GM18858 (cell line): ENCODE measurements at regions not wholly inside any gene's neighbourhood (a gene's known extent, or its start where the extent isn't known, plus 50 kb on each side); places are given as distances from the start of the nearest gene placed in this dataset.
"Not testable (repeated sequence)": the region's sequence is repeated elsewhere in the genome, so short reads cannot be mapped to it uniquely, and the experiment has no call there.

Experiments used
- ATAC-seq: cut with Tn5 transposase; IDR thresholded peaks from one replicate; pipeline ENCODE4 v1.9.1; 2021; ENCODE audit not compliant: unreplicated experiment

DNA sequence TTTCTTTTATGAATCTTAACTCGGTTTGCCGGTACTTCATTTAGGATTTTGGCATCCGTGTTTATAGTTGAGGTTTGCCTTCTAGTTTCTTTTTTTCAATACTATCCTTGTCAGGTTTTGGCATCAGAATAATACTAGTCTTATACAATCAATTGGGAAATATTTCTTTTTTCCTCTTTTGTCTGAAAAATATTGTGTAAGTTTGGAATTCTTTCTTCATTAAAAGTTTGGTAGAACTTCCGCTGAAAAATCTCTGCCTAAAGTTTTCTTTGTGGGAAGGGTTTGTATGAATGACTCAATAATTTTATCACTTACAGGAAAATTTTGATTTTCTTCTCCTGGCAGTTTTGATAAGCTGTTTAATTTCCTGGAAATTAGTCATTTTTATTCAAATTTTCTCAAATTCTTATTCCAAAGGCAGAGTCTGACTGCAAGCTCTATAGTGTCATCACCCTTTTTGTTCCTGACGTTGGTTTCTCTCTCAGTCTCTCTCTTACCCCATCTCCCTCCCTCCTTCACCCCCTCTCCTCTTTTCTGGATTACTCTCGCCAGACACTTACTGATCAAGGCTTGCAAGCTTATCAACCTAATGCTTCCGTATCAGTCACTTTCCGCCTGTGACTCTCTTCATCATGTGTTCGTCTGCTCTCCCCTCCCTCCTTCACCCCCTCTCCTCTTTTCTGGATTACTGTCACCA is 555.7 kb downstream of the TBC1D22A start:
- ATAC-seq = no peak

DNA sequence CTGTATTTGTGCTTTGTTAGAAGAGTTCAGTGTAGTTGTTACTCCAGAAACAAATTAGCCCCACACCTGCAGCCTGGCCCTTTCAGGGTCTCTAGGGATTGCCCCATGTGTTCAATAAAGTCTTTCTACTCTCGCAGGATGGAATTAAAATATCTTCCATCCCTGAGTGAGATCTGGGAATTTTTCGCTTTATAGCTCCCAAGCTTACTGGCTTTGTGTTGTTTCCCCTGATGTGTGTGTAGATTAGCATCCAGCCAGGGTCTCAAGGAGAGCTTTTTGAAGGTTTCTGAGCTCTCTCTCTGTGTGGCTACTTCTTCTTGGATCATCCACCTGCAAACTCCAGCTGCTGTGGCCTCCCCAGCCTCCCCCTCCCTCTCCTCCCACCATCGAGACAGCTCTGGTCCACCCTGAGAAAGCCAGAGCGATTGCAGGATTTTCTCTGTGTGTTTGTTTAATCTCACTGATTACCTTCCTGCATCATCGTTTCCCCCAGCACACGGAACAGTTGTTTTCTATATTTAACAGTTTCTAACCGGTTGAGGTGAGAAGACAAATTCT is 553.5 kb downstream of the TBC1D22A start:
- ATAC-seq = no peak

DNA sequence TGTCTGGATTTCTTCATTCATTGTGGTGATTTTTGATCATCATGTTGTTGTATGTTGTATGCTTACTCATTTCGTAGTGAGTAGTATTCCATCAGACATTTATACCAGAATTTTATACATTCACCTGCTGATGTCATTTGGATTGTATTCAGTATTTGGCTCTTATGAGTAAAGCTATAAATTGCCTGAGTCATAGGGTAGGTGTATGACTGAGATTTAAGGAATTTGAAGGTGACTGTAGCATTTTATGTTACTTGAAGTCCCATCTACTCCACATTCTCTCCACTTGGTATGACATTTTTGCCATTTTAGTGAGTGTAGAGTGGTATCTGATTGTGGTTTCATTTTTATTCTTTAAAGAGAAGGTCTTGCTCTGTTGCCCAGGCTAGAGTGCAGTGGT is 548.2 kb downstream of the TBC1D22A start:
- no peak for ATAC-seq

DNA sequence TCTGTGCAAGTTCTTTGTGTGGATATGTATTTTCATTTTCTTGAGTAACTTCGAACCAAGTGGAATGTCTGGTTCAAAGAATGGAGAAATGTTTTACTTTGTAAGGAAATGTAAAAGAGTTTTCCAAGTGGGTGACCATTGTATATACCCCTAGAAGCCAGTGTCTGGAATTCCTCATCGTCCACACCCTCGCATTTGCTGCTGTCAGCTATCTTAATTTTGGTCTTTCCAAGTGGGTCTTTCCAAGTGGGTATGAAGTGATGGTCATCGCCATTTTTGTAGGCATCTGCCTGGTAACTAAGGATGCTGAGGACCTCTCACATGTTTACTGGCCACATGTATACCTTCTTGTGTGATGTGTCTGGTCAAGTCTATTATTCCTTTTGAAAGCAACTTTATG is 547.5 kb downstream of the TBC1D22A start:
- ATAC-seq = no peak

DNA sequence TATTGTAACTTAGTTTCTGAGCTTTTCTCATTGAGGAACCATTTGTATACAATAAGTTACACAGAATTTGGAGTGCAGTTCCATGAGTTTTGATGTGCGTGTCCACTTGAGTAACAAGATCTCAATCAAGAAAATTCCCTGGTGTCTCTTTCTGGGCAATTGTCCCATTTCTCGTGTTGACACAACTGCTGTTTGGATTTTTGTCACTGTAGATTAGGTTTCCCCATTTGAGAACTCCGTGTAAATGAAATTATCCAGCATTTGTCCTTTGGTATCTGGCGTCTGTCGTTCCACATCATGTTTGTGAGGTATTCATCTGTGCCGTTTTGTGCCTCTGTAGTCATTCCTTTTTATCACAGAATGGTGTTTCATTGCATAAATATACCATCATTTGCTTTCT is 547.0 kb downstream of the TBC1D22A start:
- ATAC-seq = no peak

DNA sequence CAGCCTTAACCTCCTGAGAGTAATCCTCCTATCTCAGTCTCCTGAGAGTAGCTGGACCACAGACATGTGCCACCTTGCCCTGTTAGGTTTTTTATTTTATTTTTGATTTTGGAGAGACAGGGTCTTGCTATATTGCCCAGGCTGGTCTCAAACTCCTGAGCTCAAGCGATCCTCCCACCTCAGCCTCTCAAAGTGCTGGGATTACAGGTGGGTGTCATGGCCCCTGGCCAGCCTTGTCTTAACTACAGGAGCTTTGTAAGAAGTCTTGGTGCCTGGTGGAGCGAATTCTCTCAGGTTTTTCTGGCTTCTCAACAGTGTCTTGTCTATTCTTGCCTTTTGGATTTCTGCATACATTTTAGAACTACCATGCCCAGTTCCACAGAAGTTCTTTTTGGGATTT is 546.4 kb downstream of the TBC1D22A start:
- no peak for ATAC-seq

DNA sequence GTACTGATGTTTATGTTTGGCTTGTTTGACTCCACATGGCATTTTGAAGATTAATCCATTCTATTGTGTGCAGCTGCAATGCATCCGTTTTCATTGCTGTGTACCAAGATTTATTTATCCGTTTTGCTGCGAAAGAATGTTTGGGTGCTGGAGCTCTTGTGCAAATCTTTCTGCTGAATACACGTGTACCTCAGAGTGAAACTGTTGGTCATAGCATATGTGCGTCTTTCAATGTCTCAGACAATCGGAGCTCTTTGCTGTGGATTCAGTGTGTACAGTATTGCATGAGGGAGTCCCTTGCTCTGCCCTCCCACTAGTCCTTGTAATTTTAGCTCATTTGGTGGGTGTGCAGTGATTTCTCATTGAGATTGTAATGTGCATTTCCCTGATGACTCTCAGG is 545.4 kb downstream of the TBC1D22A start:
- no peak for ATAC-seq

DNA sequence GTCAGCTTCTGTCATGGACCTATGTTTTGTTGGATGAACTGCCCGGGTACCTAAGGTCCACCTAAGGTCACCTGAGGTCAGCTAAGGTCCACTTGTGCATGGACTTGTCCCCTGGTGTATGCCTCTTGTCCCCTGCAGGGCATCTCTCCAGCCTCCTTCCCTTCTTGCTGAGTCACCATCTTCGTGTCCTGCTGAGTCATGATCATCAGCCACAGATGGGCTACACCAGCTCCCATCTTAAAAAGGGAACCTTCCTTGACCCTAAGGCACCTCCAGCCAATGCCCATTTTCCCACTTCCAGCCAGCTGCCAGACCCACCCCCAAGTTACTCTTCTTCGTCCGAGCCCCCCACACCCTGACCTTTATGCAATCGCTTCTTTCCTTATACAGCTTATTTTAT is 544.9 kb downstream of the TBC1D22A start:
- ATAC-seq = no peak

DNA sequence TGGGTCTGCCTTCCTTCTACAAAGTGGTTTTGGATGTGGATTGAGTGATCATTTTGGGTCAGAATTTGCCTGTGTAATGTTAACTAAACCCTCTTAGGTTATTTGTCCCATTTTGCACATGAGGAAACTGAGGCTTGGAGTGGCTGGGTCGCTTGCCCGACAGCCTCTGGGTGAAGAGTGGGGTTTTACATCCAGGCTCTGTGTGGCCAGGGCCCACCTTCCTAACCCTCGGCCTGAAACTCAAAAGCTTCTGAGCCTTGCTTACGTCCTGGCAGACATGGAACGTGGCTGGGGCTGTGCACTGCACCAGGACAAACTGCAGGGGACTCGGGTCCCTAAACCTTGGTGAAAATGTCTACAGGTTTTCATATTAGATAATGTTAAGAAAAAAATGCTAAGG is 542.4 kb downstream of the TBC1D22A start:
- ATAC-seq = no peak

DNA sequence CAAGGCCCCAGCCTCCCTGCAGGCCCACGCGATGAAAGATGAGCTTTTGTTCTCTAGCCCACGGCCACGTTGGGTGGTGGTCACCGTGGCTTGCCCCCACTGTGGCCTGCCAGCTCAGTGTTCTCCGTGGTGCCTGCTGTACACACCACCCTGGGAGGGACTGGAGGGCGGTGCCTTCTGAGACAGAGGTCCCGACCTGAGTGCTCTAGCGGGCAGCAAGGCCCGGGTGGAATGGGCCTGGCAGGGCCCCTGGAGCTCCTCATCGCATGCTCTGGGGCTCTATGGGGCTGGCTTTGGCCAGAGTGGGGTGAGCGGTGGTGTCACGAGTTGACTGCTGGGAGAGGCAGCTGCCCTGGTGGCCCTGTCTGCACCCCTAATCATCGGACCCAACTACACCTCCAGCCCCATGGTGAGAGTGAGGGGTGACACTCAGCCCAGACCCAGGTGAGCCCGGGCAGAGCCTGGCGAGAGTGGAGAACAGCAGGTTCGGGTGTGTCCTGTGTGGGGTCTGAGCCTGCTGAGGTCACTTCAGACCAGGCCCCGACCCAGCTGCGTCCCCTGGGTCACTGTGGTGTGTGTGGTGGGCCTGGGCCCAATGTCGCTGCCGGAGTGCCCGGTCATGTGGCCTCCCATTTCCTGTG is 541.9 kb downstream of the TBC1D22A start:
- ATAC-seq = no peak

DNA sequence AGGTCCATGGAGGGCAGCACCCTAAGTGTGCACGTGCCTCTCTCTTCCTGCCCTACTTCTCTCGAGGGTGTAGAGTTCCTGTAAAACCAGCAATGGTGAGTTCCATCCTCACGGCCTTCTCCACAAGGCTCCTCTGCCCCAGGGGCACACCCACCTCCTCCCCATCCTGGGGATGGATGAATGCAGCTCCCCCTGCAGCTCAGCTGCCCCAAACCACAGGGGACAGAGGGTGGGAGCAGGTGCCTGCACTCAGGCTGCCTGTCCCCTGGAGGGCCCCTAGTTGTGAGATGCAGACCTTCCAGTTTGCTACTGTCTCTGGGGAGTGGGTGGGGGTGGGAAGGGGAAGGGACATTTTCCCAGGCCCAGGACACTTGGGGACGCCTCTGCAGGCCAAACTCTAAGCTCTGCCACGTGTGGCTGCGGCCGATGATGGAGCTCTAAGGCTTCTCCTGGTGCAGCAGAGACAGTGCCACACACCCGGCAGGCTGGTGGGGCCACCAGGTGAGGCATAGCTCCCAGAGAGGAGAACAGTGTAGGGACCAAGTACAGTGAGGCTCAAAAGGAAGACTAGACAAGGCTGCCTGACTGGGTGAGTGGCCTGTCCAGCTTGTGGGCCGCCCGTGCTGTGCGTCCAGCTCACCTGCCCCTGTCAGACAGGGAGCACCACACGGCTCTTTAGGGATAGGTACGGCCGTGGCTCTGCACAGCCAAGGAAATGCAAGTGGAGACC is 540.9 kb downstream of the TBC1D22A start:
- no peak for ATAC-seq

DNA sequence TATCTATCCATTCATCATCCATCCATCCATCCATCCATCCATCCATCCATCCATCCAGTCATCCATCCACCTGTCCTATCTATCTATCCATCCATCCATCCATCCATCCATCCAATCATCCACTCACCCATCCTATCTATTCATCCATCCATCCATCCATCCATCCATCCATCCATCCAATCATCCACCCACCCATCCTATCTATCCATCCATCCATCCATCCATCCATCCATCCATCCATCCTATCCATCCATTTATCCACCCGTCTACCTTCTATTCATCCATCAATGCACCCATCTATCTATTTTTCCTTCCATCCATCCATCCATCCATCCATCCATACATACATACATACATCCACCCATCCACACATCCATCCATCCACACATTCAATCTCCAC is 540.1 kb downstream of the TBC1D22A start:
- ATAC-seq = not testable (repeated sequence)

DNA sequence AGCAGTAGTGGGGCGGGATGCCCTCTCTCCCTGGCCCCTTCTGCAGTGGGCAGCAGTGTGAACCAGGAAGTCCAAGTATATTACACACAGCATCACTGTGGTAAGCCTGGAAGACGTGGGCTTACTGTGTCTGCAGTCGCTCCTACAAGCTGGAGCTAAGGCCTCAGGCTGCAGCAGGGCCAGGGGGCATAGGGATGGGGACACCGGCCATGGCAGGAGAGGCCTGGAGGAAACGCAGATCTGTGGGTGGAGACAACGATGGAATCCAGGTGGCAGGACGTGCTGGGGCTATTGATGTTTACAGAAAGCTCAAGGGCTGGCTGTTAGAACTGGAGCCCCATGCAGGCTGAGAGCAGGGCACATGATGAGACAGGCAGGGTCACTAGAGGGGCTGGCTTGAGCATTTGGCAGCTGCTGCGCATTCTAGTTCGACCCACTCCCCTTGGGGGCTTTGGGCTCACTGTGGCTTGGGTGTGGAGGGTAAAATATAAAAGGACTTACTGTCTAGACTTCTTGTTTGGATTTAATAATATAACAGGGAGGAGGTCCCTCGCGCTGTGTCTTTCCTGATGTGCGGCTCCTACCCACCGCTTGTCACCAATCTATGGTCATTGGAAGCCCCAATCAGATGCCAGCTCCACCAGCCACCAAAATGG is 539.5 kb downstream of the TBC1D22A start:
- ATAC-seq = no peak

DNA sequence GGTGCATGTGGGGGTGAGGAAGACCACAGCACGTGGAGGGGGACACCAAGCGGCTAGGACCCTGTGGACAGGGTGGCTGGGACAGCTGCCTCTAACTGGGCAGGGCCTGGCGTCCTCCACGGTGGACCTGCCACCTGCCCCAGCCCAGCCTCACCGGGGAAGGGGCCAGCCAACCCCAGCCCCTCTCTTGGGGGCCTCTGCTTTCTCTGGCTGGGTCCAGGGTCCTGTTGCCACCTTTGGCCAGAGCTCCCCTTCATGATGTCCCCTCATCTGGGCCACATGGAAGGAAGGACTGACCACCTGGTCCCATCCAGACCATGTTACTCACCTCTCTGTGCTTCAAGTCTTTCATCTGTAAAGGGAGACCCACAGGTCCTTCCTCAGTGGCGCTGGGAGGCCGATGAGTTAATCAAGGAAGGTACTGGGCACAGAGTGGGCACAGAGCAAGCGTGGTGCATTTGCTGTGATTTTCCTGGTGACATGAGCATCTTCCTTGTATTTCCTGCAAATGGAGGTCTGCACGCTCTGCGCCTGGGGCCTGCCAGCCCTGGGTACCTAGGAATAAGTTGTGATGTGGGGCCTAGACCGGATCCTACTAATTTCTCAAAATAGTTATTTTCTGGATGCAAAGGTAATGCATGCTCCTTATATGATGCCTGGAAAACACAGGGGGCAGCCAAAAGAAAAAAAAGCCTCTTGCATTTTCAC is 538.4 kb downstream of the TBC1D22A start:
- no peak for ATAC-seq

DNA sequence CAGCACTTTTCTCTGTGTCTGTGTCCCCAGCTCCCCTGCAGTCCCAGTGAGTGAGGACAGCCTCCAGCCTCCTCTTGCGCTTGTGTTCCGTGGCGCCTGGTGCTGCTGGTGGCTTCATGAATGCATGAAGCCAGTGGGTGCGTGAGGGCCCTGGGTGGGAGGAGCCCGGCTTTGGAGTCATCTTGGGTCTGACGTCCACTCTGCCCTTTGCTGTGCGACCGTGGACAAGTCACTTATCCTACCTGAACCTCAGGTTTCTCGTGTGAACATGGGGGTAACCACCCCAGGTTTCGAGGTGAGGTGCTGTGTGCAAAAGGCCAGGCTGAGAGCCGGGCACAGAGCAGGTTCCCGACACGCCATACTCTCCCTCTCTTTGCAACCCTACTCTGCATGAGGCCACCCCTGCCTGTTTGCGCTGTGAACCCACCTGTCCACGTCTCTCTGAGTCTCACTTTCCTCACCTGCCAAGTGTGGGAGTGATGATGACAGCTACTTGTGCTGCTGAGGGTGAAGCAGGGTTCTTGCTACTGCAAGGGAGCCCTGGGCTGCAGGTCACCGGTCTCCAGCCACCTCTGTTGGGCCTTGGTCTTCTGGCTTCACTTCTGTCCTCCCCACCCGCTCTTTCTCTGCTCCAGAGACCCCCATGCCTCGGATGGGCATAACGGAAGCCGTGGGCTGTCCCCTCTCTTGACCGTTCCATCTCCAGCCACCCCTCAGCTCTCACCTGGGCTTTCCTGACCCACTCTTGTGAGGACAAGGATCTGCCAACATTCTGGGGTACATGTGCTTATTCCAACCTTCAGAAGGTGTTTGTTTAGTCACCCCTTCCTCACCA is 537.6 kb downstream of the TBC1D22A start:
- no peak for ATAC-seq

DNA sequence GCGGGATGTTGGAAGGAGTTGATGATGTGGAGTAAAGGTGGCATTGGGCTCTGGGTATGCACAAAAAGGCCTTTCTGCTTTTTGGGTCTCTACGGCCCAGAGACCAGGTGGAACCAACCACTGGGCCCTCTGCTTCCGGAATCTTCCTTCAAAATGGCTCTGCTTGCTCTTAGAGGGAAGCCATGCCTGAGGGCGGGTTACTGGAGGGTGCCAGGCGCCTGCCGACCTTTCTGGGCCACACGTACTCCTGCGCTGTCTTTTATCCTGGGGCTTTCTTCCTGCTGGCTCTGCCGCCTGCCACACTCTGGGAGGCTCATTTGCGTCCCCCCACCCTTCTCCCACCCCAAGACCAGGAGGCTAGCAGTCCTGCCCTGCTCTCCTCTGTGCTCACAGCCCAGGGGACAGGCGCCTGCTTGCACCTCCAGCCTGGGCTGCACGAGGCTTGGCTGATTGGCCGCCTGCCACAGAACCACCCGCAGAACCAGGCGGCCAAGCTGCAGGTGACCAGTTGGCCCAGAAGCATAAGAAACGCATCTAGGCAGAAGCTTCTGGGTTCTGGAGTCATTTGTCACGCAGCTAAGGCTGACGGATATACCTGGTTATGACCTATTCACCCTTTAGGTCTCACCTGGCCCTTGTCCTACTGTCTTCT is 536.9 kb downstream of the TBC1D22A start:
- ATAC-seq = no peak

DNA sequence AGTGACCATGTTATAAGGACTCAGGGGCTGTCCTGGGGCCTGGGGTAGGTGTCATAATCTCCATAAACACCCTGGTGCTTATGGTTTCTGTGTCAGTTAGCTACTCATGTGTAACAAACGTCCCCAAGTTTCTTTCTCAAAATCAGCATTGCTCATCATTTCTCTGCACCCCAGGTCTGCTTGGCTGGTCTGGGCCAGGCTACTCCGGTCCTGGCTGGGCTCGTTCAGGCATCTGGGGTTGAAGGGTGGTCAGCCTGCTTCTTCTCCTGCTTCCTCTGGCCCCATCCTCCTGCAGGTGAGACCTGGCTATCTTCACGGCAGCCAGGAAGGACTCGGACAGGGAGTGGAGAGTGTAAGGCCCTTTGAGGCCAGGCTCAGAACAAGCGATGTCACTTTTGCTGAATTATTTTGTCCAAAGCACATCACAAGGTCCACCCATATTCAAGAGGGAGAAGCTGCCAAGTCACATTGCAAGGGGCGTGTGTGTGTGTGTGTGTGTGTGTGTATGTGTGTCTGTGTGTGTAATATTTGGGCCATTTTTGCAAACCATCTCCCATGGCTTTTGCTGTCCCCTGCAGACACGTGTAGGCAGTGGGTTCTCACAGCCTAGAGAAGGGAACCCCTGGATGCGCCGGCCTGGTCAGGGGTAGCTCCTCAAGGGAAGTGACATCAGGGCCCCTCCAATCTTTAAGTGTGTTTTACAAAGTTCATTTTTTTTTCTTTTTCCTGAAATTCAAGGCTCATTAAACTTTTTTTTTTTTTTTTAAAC is 535.8 kb downstream of the TBC1D22A start:
- ATAC-seq = no peak

DNA sequence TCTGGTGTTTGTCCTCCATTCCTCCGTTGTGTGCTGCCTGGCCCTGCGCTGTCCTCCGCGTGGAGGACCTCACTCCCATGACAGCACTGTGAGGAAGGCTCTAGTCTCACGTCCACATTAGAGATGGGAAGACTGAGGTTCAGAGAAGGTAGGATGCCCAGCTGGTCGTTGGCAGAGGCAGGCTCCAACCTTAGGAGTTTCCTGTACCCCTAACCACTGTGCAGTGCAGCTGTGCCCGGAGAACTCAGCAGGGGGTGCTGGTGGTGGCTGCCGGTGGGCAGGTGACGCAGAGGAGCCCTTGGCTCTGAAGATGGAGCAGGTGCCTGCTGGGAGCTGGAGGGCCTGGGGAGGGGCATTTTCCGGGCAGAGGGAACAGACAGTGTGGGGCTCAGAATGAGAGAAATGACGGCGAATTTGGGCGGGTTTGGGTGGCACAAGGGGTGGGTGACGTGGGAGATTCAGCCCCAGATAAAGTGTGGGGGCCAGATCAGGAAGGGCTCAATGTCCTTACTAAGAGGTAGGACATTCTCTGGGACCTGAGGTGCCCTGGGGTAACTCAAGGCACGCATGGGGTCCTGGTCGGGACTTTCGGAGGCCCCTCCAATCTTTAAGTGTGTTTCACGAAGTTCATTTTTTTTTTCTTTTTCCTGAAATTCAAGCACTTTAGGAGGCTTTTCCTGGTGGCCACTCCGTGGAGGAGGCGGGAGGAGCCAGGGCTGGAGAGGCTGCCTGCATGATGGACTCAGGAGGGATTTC is 535.0 kb downstream of the TBC1D22A start:
- ATAC-seq = no peak
